HEK293T (cell line): ENCODE measurements at regions not wholly inside any gene's neighbourhood (a gene's known extent, or its start where the extent isn't known, plus 50 kb on each side); places are given as distances from the start of the nearest gene placed in this dataset.

Source experiments
- ARNT ChIP-seq: fragments of 450-650 bp; IDR thresholded peaks from 2 replicates; pipeline ENCODE4 v1.6.1; 2017; ENCODE audit warnings: mild to moderate bottlenecking
- BHLHE40 ChIP-seq: fragments of 450-650 bp; IDR thresholded peaks from 2 replicates; pipeline ENCODE4 v1.6.1; 2016; ENCODE audit warnings: mild to moderate bottlenecking, moderate library complexity, borderline replicate concordance
- CTBP1 ChIP-seq: fragments of 450-650 bp; IDR thresholded peaks from 2 replicates; pipeline ENCODE4 v1.6.1; 2016; ENCODE audit warnings: borderline replicate concordance
- FOXA1 ChIP-seq: fragments of 450-650 bp; IDR thresholded peaks from 2 replicates; pipeline ENCODE4 v1.6.1; 2016; ENCODE audit warnings: mild to moderate bottlenecking
- FOXK2 ChIP-seq: fragments of 450-650 bp; IDR thresholded peaks from 2 replicates; pipeline ENCODE4 v1.6.1; 2016; ENCODE audit warnings: mild to moderate bottlenecking
- HDGF ChIP-seq: fragments of 450-650 bp; IDR thresholded peaks from 2 replicates; pipeline ENCODE4 v1.6.1; 2017; ENCODE audit warnings: antibody characterized with exemption, borderline replicate concordance
- L3MBTL2 ChIP-seq: fragments of 450-650 bp; conservative IDR thresholded peaks from 2 replicates; pipeline ENCODE4 v1.6.1; 2016; ENCODE audit warnings: mild to moderate bottlenecking
- LEF1 ChIP-seq: fragments of 450-650 bp; IDR thresholded peaks from 2 replicates; pipeline ENCODE4 v1.6.1; 2017; ENCODE audit warnings: mild to moderate bottlenecking, borderline replicate concordance
- NFRKB ChIP-seq: fragments of 450-650 bp; IDR thresholded peaks from 2 replicates; pipeline ENCODE4 v1.6.1; 2016; ENCODE audit warnings: mild to moderate bottlenecking, moderate library complexity
- SP1 ChIP-seq: fragments of 450-650 bp; IDR thresholded peaks from 2 replicates; pipeline ENCODE4 v1.6.1; 2017
- SUZ12 ChIP-seq: fragments of 450-650 bp; IDR thresholded peaks from 2 replicates; pipeline ENCODE4 v1.6.1; 2016; ENCODE audit warnings: mild to moderate bottlenecking
- TARDBP ChIP-seq: fragments of 450-650 bp; IDR thresholded peaks from 2 replicates; pipeline ENCODE4 v1.6.1; 2016
- ZNF384 ChIP-seq: fragments of 450-650 bp; IDR thresholded peaks from 2 replicates; pipeline ENCODE4 v1.6.1; 2016

GRCh38 chr11:101706541-101706940, 122.7 kb upstream of the TRPC6 start:
- TF ChIP-seq ARNT (no peak), CTBP1 (no peak), TARDBP (no peak), SP1 (no peak), LEF1 (no peak), SUZ12 (no peak), NFRKB (no peak), FOXK2 (no peak), FOXA1 (no peak), HDGF (no peak), BHLHE40 (no peak), L3MBTL2 (no peak), ZNF384 (no peak)
